Peyer's patch (tissue), 4 donors: ENCODE measurements at regions not wholly inside any gene's neighbourhood (a gene's known extent, or its start where the extent isn't known, plus 50 kb on each side); places are given as distances from the start of the nearest gene placed in this dataset.

ENCODE experiments used
- POLR2A ChIP-seq, 2 donors: fragments of 450-650 bp; IDR thresholded peaks; one replicate each; pipeline ENCODE4 v1.5.1; 2017; ENCODE audit warnings: antibody characterized with exemption in 2 of 2, mild to moderate bottlenecking in 2 of 2, moderate library complexity in 2 of 2
- TF ChIP-seq, protein P1 (sequence below), 6 experiments: fragments of 450-650 bp in 4 of 6; fragments of 200-600 bp in 2 of 6; sonication (generic) in 1 of 6; IDR thresholded peaks; one replicate each; pipeline ENCODE4 v1.5.1; 2017 to 2019; ENCODE audit warnings: antibody characterized with exemption in 6 of 6, mild to moderate bottlenecking in 3 of 6, moderate library complexity in 1 of 6

DNA sequence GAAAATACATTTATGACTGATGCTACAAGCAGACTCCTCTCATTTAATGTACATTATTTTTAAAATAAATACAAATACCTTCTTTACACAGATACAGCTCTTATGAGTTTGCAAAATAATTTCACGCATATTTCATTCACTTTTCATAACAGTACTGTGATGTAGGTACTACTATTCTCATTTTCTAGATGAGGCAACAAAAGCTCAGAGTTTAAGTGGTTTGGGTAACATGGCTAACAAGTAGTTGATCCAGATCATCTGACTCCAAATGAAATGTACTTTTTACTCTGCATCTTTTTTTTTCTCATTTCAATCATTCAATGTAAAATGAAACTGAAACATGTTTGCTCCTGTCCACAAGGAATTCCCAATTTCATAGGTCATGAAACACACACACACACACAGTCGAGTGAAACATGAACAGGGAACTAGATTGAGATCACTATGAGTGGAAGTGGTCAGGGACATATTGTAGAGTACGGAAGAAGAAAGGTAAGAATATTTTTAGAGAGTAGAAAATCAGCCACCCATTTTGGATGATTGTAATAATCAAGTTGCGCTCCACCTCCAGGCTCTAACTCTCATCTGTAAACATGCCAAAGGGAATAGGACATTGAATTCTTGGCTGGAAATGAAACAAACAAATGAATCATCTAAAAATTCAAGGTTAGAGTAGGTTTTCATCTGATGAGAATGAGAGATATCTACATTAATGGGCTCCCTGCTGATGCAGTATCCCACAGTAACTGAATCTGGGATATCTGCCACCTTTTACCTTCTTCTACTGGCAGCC lies 92.4 kb downstream of the CLDN1 start:
- TF ChIP-seq, protein P1, sequence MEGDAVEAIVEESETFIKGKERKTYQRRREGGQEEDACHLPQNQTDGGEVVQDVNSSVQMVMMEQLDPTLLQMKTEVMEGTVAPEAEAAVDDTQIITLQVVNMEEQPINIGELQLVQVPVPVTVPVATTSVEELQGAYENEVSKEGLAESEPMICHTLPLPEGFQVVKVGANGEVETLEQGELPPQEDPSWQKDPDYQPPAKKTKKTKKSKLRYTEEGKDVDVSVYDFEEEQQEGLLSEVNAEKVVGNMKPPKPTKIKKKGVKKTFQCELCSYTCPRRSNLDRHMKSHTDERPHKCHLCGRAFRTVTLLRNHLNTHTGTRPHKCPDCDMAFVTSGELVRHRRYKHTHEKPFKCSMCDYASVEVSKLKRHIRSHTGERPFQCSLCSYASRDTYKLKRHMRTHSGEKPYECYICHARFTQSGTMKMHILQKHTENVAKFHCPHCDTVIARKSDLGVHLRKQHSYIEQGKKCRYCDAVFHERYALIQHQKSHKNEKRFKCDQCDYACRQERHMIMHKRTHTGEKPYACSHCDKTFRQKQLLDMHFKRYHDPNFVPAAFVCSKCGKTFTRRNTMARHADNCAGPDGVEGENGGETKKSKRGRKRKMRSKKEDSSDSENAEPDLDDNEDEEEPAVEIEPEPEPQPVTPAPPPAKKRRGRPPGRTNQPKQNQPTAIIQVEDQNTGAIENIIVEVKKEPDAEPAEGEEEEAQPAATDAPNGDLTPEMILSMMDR (IDR thresholded peaks at IDR 0.05), result no peak
- TF ChIP-seq POLR2A (IDR thresholded peaks at IDR 0.05), result no peak
